H9 (cell line): ENCODE measurements at regions not wholly inside any gene's neighbourhood (a gene's known extent, or its start where the extent isn't known, plus 50 kb on each side); places are given as distances from the start of the nearest gene placed in this dataset.

Source experiments
- DNase-seq: peaks from one replicate; pipeline ENCODE4 v3.0.0-alpha.2; 2017
- H2AFZ ChIP-seq: one replicate; pipeline ENCODE4 v1.6.1; 2013; ENCODE audit warnings: mild to moderate bottlenecking, low read length, control low read depth, moderate library complexity
- H2AK5ac ChIP-seq: 2 replicates; pipeline ENCODE4 v1.6.1; 2013; ENCODE audit warnings: low read length, control low read depth, mixed read lengths; ENCODE audit not compliant: insufficient read length
- H2BK120ac ChIP-seq: one replicate; pipeline ENCODE4 v1.6.1; 2013; ENCODE audit warnings: low read depth, mild to moderate bottlenecking, low read length, control low read depth, inconsistent platforms; ENCODE audit not compliant: poor library complexity, severe bottlenecking
- H2BK12ac ChIP-seq: 2 replicates; pipeline ENCODE4 v1.6.1; 2013; ENCODE audit warnings: low read length, control low read depth, mixed read lengths, low read depth; ENCODE audit not compliant: insufficient read length
- H2BK15ac ChIP-seq: 2 replicates; pipeline ENCODE4 v1.6.1; 2013; ENCODE audit warnings: low read depth, low read length, control low read depth
- H2BK20ac ChIP-seq: one replicate; pipeline ENCODE4 v1.6.1; 2013; ENCODE audit warnings: low read depth, mild to moderate bottlenecking, low read length, control low read depth, inconsistent platforms; ENCODE audit not compliant: poor library complexity, severe bottlenecking
- H2BK5ac ChIP-seq: 2 replicates; pipeline ENCODE4 v1.6.1; 2013; ENCODE audit warnings: low read length, control low read depth, mixed read lengths; ENCODE audit not compliant: insufficient read length
- H3K14ac ChIP-seq: 2 replicates; pipeline ENCODE4 v1.6.1; 2013; ENCODE audit warnings: low read length, control low read depth; ENCODE audit not compliant: insufficient read depth
- H3K18ac ChIP-seq: 2 replicates; pipeline ENCODE4 v1.6.1; 2013; ENCODE audit warnings: low read depth, mild to moderate bottlenecking, mixed read lengths, low read length, control low read depth; ENCODE audit not compliant: insufficient read length
- H3K23ac ChIP-seq: 2 replicates; pipeline ENCODE4 v1.6.1; 2013; ENCODE audit warnings: low read length, control low read depth, mixed read lengths, low read depth; ENCODE audit not compliant: insufficient read length
- H3K23me2 ChIP-seq: 2 replicates; pipeline ENCODE4 v1.6.1; 2013; ENCODE audit warnings: low read depth, mild to moderate bottlenecking, mixed read lengths, low read length, control low read depth; ENCODE audit not compliant: insufficient read length, poor library complexity, severe bottlenecking
- H3K27ac ChIP-seq: 2 replicates; pipeline ENCODE4 v1.5.1; 2013; ENCODE audit warnings: low read length, control low read depth, mixed read lengths, low read depth; ENCODE audit not compliant: insufficient read length
- H3K27me3 ChIP-seq: 2 replicates; pipeline ENCODE4 v1.6.1; 2013; ENCODE audit warnings: low read length, control low read depth, inconsistent platforms; ENCODE audit not compliant: insufficient read depth
- H3K4ac ChIP-seq: 2 replicates; pipeline ENCODE4 v1.6.1; 2013; ENCODE audit warnings: low read depth, mild to moderate bottlenecking, control low read depth, inconsistent platforms, low read length, moderate library complexity
- H3K4me1 ChIP-seq: 2 replicates; pipeline ENCODE4 v1.6.1; 2013; ENCODE audit warnings: low read length, control low read depth, inconsistent platforms; ENCODE audit not compliant: insufficient read depth
- H3K4me2 ChIP-seq: 2 replicates; pipeline ENCODE4 v1.6.1; 2013; ENCODE audit warnings: low read length, control low read depth, mixed read lengths; ENCODE audit not compliant: insufficient read length, insufficient read depth
- H3K56ac ChIP-seq: 2 replicates; pipeline ENCODE4 v1.6.1; 2013; ENCODE audit warnings: low read depth, mild to moderate bottlenecking, mixed read lengths, low read length, control low read depth; ENCODE audit not compliant: insufficient read length
- H3K79me1 ChIP-seq: 2 replicates; pipeline ENCODE4 v1.6.1; 2013; ENCODE audit warnings: low read depth, mild to moderate bottlenecking, moderate library complexity, low read length, control low read depth, inconsistent platforms; ENCODE audit not compliant: insufficient read depth, poor library complexity, severe bottlenecking
- H3K79me2 ChIP-seq: 2 replicates; pipeline ENCODE4 v1.6.1; 2013; ENCODE audit warnings: low read length, control low read depth, inconsistent platforms; ENCODE audit not compliant: insufficient read depth
- H3K9ac ChIP-seq: 2 replicates; pipeline ENCODE4 v1.6.1; 2013; ENCODE audit warnings: low read length, control low read depth, mixed read lengths; ENCODE audit not compliant: insufficient read length; ENCODE audit errors: extremely low read depth
- H3K9me3 ChIP-seq: one replicate; pipeline ENCODE4 v1.6.1; 2013; ENCODE audit warnings: low read depth, low read length, inconsistent platforms; ENCODE audit not compliant: control insufficient read depth
- H3T11ph ChIP-seq: one replicate; pipeline ENCODE4 v1.6.1; 2013; ENCODE audit warnings: mild to moderate bottlenecking, low read length, control low read depth, inconsistent platforms
- H4K20me1 ChIP-seq: one replicate; pipeline ENCODE4 v1.6.1; 2013; ENCODE audit not compliant: control insufficient read depth, insufficient read length, insufficient read depth
- H4K5ac ChIP-seq: 2 replicates; pipeline ENCODE4 v1.6.1; 2013; ENCODE audit warnings: low read depth, mild to moderate bottlenecking, mixed read lengths, low read length, control low read depth; ENCODE audit not compliant: insufficient read length
- H4K8ac ChIP-seq: replicated peaks from 2 replicates; pipeline ENCODE4 v1.6.1; 2013; ENCODE audit warnings: low read length, control low read depth, mixed read lengths, low read depth; ENCODE audit not compliant: insufficient read length
- H4K91ac ChIP-seq: 2 replicates; pipeline ENCODE4 v1.6.1; 2013; ENCODE audit warnings: low read depth, mild to moderate bottlenecking, moderate library complexity, mixed read lengths, low read length, control low read depth; ENCODE audit not compliant: insufficient read length
- H3K27ac Mint-ChIP-seq, 3 experiments: 2 replicates in 2 of 3; 3 replicates in 1 of 3; pipeline ENCODE4 v1.8.0; 2020 to 2021; ENCODE audit warnings: mixed read lengths in 3 of 3, mild to moderate bottlenecking in 1 of 3, moderate library complexity in 1 of 3
- H3K27me3 Mint-ChIP-seq: 2 replicates; pipeline ENCODE4 v1.8.0; 2021; ENCODE audit warnings: low read depth, mild to moderate bottlenecking, moderate library complexity, mixed read lengths
- H3K36me3 Mint-ChIP-seq, 3 experiments: 2 replicates in 2 of 3; 3 replicates in 1 of 3; pipeline ENCODE4 v1.8.0; 2020 to 2021; ENCODE audit warnings: low read depth in 3 of 3, mixed read lengths in 3 of 3; ENCODE audit not compliant: insufficient read depth in 1 of 3
- H3K4me1 Mint-ChIP-seq, 2 experiments: 2 replicates each; pipeline ENCODE4 v1.8.0; 2020; ENCODE audit warnings: mixed read lengths in 2 of 2
- H3K4me3 Mint-ChIP-seq, 2 experiments: 2 replicates in 1 of 2; 3 replicates in 1 of 2; pipeline ENCODE4 v1.8.0; 2020 to 2021; ENCODE audit warnings: mild to moderate bottlenecking in 2 of 2, mixed read lengths in 2 of 2, moderate library complexity in 1 of 2
- H3K9me3 Mint-ChIP-seq, 2 experiments: 2 replicates in 1 of 2; 3 replicates in 1 of 2; pipeline ENCODE4 v1.8.0; 2020; ENCODE audit warnings: mild to moderate bottlenecking in 2 of 2, mixed read lengths in 2 of 2, moderate library complexity in 1 of 2
- WGBS: extraction: QIAGEN DNeasy Blood & Tissue Kit; methylation state at CpG from one replicate; pipeline ENCODE4 v1.1.7; 2013; ENCODE audit warnings: missing lambda C conversion rate, low lambda C conversion rate, mixed read lengths; ENCODE audit not compliant: insufficient read length; ENCODE audit errors: extremely low coverage; 5-methylcytosine and 5-hydroxymethylcytosine counted together
- TF ChIP-seq, protein P1 (sequence below): fragments of 200-600 bp; sonication (generic); conservative IDR thresholded peaks from 3 replicates; pipeline ENCODE4 v1.8.0; 2021; ENCODE audit warnings: antibody characterized with exemption, mild to moderate bottlenecking

DNA sequence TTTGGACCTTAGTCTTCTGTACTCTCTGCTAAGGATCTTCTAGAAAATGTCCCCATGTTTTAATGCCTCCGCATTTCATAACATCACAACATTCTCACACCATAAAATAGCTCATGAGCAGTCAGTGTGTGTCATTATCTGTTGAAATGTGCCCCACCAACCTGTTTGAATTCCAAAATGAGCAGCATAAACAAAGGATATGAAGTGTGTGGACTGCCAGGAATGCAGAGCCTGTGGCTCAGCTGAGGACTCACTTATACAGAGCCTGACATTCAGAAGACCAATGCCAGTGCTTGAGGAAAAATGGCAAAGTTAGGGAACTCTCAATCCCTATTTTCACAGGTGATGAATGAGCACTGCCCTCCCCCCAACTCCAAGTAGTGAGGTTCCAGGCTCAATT, 621.4 kb downstream of the POM121L12 start:
- no peaks in the 10 kb centered on the region for H4K20me1 ChIP-seq
- H3K23ac ChIP-seq = no peak overlapping the region
- no peak overlapping the region for H2BK12ac ChIP-seq
- H3K9me3 Mint-ChIP-seq = peaks cover 5 to 11% of the 10 kb centered on the region in 2 experiments; a peak in 4 of 5 replicates
- H3K4me1 Mint-ChIP-seq = peaks cover 0 to 6% of the 10 kb centered on the region in 2 experiments; a peak in 2 of 4 replicates
- H4K5ac ChIP-seq = no peak overlapping the region
- H3K9me3 ChIP-seq = no peaks in the 10 kb centered on the region
- no peak overlapping the region for H3K18ac ChIP-seq
- no peak overlapping the region for H3K14ac ChIP-seq
- H3K4me2 ChIP-seq = no peak overlapping the region
- no peaks in the 10 kb centered on the region for H3K4me1 ChIP-seq
- H2BK120ac ChIP-seq = no peak overlapping the region
- no peak overlapping the region for H3K4me3 Mint-ChIP-seq
- no peak overlapping the region for H2BK15ac ChIP-seq
- no peak for DNase-seq
- no CpG with 5 or more reads among the region's 1 CpG for WGBS
- H4K8ac ChIP-seq = no peak overlapping the region
- no peaks in the 10 kb centered on the region for H3K27me3 Mint-ChIP-seq
- no peak overlapping the region for H3K56ac ChIP-seq
- 0 out of 7 replicates have a peak, but pooled peaks cover 0 to 4% (median 0%) of the 10 kb centered on the region in 3 experiments for H3K36me3 Mint-ChIP-seq
- no peaks in the 10 kb centered on the region for H3K79me2 ChIP-seq
- no peak overlapping the region for H3K9ac ChIP-seq
- no peak overlapping the region for H3T11ph ChIP-seq
- no peak overlapping the region for H3K4ac ChIP-seq
- H2AFZ ChIP-seq = no peak overlapping the region
- TF ChIP-seq, protein P1, sequence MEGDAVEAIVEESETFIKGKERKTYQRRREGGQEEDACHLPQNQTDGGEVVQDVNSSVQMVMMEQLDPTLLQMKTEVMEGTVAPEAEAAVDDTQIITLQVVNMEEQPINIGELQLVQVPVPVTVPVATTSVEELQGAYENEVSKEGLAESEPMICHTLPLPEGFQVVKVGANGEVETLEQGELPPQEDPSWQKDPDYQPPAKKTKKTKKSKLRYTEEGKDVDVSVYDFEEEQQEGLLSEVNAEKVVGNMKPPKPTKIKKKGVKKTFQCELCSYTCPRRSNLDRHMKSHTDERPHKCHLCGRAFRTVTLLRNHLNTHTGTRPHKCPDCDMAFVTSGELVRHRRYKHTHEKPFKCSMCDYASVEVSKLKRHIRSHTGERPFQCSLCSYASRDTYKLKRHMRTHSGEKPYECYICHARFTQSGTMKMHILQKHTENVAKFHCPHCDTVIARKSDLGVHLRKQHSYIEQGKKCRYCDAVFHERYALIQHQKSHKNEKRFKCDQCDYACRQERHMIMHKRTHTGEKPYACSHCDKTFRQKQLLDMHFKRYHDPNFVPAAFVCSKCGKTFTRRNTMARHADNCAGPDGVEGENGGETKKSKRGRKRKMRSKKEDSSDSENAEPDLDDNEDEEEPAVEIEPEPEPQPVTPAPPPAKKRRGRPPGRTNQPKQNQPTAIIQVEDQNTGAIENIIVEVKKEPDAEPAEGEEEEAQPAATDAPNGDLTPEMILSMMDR = no peak
- no peak overlapping the region for H2BK5ac ChIP-seq
- no peaks in the 10 kb centered on the region for H3K23me2 ChIP-seq
- H3K27me3 ChIP-seq = no peaks in the 10 kb centered on the region
- no peak overlapping the region for H2AK5ac ChIP-seq
- no peak overlapping the region for H4K91ac ChIP-seq
- no peaks in the 10 kb centered on the region for H3K79me1 ChIP-seq
- no peak overlapping the region for H2BK20ac ChIP-seq
- H3K27ac ChIP-seq = no peak overlapping the region
- H3K27ac Mint-ChIP-seq = no peak overlapping the region
